ENCODE measurements at regions not wholly inside any gene's neighbourhood (a gene's known extent, or its start where the extent isn't known, plus 50 kb on each side); places are given as distances from the start of the nearest gene placed in this dataset.

- no peak for TF ChIP-seq CTCF (IDR thresholded peaks at IDR 0.05)
- TF ChIP-seq POLR2A (IDR thresholded peaks at IDR 0.05): no peak
Measured at GRCh38 chr7:52540041-52540440, 495.4 kb upstream of the POM121L12 start.
